ENCODE measurements at regions not wholly inside any gene's neighbourhood (a gene's known extent, or its start where the extent isn't known, plus 50 kb on each side); places are given as distances from the start of the nearest gene placed in this dataset.

DNA sequence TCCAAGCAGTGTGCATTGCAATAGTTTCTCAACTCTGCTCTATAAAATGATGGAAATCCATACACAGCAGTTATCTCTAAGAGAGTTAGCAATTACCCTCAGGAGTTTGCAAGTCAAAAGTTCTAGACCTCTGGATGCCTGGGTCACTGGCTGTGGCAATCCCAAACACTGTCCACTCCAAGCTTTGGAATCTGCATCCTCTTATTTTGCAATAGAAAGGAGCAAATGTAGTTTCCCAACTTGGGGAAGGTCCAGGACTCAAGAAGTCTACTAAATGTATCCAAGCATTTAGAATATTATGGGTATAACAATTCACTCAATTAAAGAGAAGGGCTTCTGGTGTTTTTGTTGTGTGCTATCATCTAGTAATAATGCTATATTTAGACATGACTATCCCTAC lies 131.3 kb upstream of the NRP1 start:
- Histone ChIP-seq H3K79me2 (ENCODE audit: insufficient read depth, low read length) (no peaks in the 10 kb centered on the region), H3K4me1 (ENCODE audit: insufficient read depth, low read length) (peaks cover 9% of the 10 kb centered on the region), H3K4me3 (ENCODE audit: insufficient read depth, low read length) (no peak overlapping the region), H3K27ac (ENCODE audit: low read depth, low read length) (no peak overlapping the region), H2AFZ (ENCODE audit: low read length) (no peak overlapping the region), H3K27me3 (ENCODE audit: insufficient read depth, low read length) (no peaks in the 10 kb centered on the region), H3K36me3 (ENCODE audit: insufficient read depth, low read length) (no peaks in the 10 kb centered on the region), H4K20me1 (ENCODE audit: insufficient read depth, low read length) (no peaks in the 10 kb centered on the region), H3K9me3 (ENCODE audit: low read depth, low read length) (no peaks in the 10 kb centered on the region), H3K4me2 (ENCODE audit: insufficient read depth, low read length) (no peak overlapping the region)
- no peak for DNase-seq (ENCODE audit: insufficient read length, low spot score, missing footprints)
- TF ChIP-seq, protein P1, sequence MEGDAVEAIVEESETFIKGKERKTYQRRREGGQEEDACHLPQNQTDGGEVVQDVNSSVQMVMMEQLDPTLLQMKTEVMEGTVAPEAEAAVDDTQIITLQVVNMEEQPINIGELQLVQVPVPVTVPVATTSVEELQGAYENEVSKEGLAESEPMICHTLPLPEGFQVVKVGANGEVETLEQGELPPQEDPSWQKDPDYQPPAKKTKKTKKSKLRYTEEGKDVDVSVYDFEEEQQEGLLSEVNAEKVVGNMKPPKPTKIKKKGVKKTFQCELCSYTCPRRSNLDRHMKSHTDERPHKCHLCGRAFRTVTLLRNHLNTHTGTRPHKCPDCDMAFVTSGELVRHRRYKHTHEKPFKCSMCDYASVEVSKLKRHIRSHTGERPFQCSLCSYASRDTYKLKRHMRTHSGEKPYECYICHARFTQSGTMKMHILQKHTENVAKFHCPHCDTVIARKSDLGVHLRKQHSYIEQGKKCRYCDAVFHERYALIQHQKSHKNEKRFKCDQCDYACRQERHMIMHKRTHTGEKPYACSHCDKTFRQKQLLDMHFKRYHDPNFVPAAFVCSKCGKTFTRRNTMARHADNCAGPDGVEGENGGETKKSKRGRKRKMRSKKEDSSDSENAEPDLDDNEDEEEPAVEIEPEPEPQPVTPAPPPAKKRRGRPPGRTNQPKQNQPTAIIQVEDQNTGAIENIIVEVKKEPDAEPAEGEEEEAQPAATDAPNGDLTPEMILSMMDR (IDR thresholded peaks at IDR 0.05; ENCODE audit: extremely low read depth, low read depth, low read length), result no peak

DNA sequence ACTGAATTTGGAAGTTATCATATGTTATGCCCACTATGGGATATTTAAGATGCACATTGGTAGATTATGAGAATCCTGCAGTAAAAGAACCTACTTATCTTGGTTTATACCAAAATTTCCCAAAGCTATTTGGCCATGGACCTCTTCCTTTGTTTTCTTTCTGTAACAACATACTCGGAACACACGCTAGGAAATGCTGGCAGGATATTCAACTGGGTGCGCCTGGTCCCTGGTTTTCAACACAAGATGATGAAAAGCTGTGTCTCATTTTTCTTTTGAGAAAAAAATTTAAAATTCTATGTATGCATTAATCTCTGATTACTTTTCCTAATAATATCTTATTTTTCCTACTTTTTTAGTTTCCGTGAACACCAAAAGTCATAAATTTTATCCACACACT lies 128.5 kb upstream of the NRP1 start:
- Histone ChIP-seq H3K4me2 (ENCODE audit: insufficient read depth, low read length) (no peak overlapping the region), H3K27ac (ENCODE audit: low read depth, low read length) (no peak overlapping the region), H3K4me1 (ENCODE audit: insufficient read depth, low read length) (peaks cover 23% of the 10 kb centered on the region), H3K79me2 (ENCODE audit: insufficient read depth, low read length) (no peaks in the 10 kb centered on the region), H4K20me1 (ENCODE audit: insufficient read depth, low read length) (no peaks in the 10 kb centered on the region), H3K4me3 (ENCODE audit: insufficient read depth, low read length) (no peak overlapping the region), H3K36me3 (ENCODE audit: insufficient read depth, low read length) (no peaks in the 10 kb centered on the region), H2AFZ (ENCODE audit: low read length) (no peak overlapping the region), H3K27me3 (ENCODE audit: insufficient read depth, low read length) (no peaks in the 10 kb centered on the region), H3K9me3 (ENCODE audit: low read depth, low read length) (no peaks in the 10 kb centered on the region)
- no peak for DNase-seq (ENCODE audit: insufficient read length, low spot score, missing footprints)
- TF ChIP-seq, protein P1 (IDR thresholded peaks at IDR 0.05; ENCODE audit: extremely low read depth, low read depth, low read length), result no peak

DNA sequence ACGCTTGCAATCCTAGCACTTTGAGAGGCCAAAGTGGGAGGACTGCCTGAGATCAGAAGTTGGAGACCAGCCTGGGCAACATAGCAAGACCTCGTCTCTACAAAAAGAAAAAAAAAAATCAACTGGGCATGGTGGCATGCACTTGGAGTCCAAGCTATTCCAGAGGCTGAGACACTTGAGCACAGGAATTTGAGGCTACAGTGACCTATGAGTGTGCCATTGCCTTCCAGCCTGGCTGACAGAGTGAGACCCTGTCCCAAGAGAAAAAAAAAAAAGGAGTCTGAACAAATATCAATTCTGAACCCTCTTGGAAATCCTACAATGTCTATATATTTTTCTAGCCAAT lies 126.8 kb upstream of the NRP1 start:
- H4K20me1 ChIP-seq (ENCODE audit: insufficient read depth, low read length), result no peaks in the 10 kb centered on the region
- no peak for DNase-seq (ENCODE audit: insufficient read length, low spot score, missing footprints)
- no peaks in the 10 kb centered on the region for H3K79me2 ChIP-seq (ENCODE audit: insufficient read depth, low read length)
- H3K4me1 ChIP-seq (ENCODE audit: insufficient read depth, low read length), result peaks cover 23% of the 10 kb centered on the region
- no peak overlapping the region for H3K4me2 ChIP-seq (ENCODE audit: insufficient read depth, low read length)
- TF ChIP-seq, protein P1 (IDR thresholded peaks at IDR 0.05; ENCODE audit: extremely low read depth, low read depth, low read length), result no peak
- no peak overlapping the region for H3K4me3 ChIP-seq (ENCODE audit: insufficient read depth, low read length)
- H3K36me3 ChIP-seq (ENCODE audit: insufficient read depth, low read length), result no peaks in the 10 kb centered on the region
- no peak overlapping the region for H2AFZ ChIP-seq (ENCODE audit: low read length)
- H3K9me3 ChIP-seq (ENCODE audit: low read depth, low read length), result no peaks in the 10 kb centered on the region
- no peak overlapping the region for H3K27ac ChIP-seq (ENCODE audit: low read depth, low read length)
- H3K27me3 ChIP-seq (ENCODE audit: insufficient read depth, low read length), result no peaks in the 10 kb centered on the region

DNA sequence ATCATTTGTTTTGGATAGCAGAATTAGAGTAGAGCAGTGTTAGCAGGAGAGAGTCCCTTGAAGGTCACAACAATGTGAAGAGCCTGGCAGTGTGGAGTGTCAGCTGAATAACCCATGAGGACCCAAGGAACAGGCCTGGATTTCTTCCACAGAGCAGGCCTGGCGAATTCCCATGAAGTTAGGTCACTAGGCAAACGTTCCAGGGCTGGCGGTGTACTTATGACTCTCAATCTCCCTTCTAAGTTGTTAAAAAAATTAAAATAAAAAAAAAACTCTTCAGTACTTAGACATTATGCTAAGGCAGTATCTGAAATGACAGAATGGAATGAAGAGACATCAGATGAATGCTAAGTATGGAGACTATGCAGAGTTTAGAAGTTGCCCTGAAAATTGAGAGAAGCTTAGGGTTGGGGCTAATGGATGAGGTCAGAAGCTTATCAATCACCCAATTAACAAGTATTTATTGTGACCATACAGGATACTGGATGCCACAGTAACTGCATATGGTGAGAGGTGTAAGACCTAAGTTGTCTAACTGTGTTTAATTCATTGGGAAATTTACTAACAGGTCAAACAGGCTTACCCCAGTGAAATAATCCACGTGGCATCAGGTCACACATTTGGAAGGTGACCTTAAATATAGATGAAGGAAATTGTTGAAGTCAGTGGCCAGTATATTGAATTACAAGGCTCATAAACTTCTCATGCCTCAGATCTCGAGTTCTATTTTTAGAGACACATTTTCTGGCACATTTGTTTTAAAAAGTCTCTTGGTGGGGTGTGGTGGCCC lies 126.2 kb upstream of the NRP1 start:
- no peaks in the 10 kb centered on the region for H3K36me3 ChIP-seq (ENCODE audit: insufficient read depth, low read length)
- no peaks in the 10 kb centered on the region for H3K9me3 ChIP-seq (ENCODE audit: low read depth, low read length)
- no peak overlapping the region for H3K4me3 ChIP-seq (ENCODE audit: insufficient read depth, low read length)
- DNase-seq (ENCODE audit: insufficient read length, low spot score, missing footprints), result peak; percentile 54
- H3K27ac ChIP-seq (ENCODE audit: low read depth, low read length), result peak overlapping the region; percentile 5
- H3K4me2 ChIP-seq (ENCODE audit: insufficient read depth, low read length), result no peak overlapping the region
- no peaks in the 10 kb centered on the region for H3K79me2 ChIP-seq (ENCODE audit: insufficient read depth, low read length)
- H3K27me3 ChIP-seq (ENCODE audit: insufficient read depth, low read length), result no peaks in the 10 kb centered on the region
- H2AFZ ChIP-seq (ENCODE audit: low read length), result no peak overlapping the region
- H4K20me1 ChIP-seq (ENCODE audit: insufficient read depth, low read length), result no peaks in the 10 kb centered on the region
- TF ChIP-seq, protein P1 (IDR thresholded peaks at IDR 0.05; ENCODE audit: extremely low read depth, low read depth, low read length), result no peak
- H3K4me1 ChIP-seq (ENCODE audit: insufficient read depth, low read length), result peaks cover 19% of the 10 kb centered on the region

Data from osteoblast (primary cell).